Skeletal muscle tissue (tissue), 3 donors: ENCODE measurements at regions not wholly inside any gene's neighbourhood (a gene's known extent, or its start where the extent isn't known, plus 50 kb on each side); places are given as distances from the start of the nearest gene placed in this dataset.

Experiments
- H3K27ac ChIP-seq: one replicate; pipeline ENCODE4 v1.7.0; 2013; ENCODE audit warnings: mild to moderate bottlenecking, low read depth, low read length, inconsistent platforms
- H3K27me3 ChIP-seq, 3 donors: one replicate each; pipeline ENCODE4 v1.7.0; 2013; ENCODE audit warnings: low read length in 3 of 3; ENCODE audit not compliant: control insufficient read depth in 3 of 3, insufficient read depth in 3 of 3
- H3K36me3 ChIP-seq, 3 donors: one replicate each; pipeline ENCODE4 v1.7.0; 2013; ENCODE audit warnings: low read length in 3 of 3; ENCODE audit not compliant: control insufficient read depth in 3 of 3, insufficient read depth in 3 of 3
- H3K4me1 ChIP-seq, 3 donors: one replicate each; pipeline ENCODE4 v1.7.0; 2013; ENCODE audit warnings: low read length in 3 of 3, mild to moderate bottlenecking in 3 of 3; ENCODE audit not compliant: control insufficient read depth in 3 of 3, insufficient read depth in 3 of 3
- H3K4me3 ChIP-seq, 3 donors: one replicate each; pipeline ENCODE4 v1.7.0; 2013; ENCODE audit warnings: low read length in 3 of 3
- H3K9ac ChIP-seq, 3 donors: one replicate each; pipeline ENCODE4 v1.7.0; 2013; ENCODE audit warnings: low read length in 3 of 3, mild to moderate bottlenecking in 3 of 3, moderate library complexity in 2 of 3, low read depth in 1 of 3
- H3K9me3 ChIP-seq, 3 donors: one replicate each; pipeline ENCODE4 v1.7.0; 2013; ENCODE audit warnings: low read length in 3 of 3; ENCODE audit not compliant: control insufficient read depth in 3 of 3
- donor health status: Osteomylitis.

GRCh38 chr21:35333831-35334618, 284.9 kb upstream of the RUNX1 start:
- H3K9me3 ChIP-seq: no peaks in the 10 kb centered on the region
- H3K36me3 ChIP-seq: no peaks in the 10 kb centered on the region
- H3K27me3 ChIP-seq: no peaks in the 10 kb centered on the region
- H3K4me1 ChIP-seq: peaks cover 0 to 8% (median 0%) of the 10 kb centered on the region in 3 donors
- no peak overlapping the region for H3K27ac ChIP-seq
- no peak overlapping the region for H3K9ac ChIP-seq
- no peak overlapping the region for H3K4me3 ChIP-seq

DNA sequence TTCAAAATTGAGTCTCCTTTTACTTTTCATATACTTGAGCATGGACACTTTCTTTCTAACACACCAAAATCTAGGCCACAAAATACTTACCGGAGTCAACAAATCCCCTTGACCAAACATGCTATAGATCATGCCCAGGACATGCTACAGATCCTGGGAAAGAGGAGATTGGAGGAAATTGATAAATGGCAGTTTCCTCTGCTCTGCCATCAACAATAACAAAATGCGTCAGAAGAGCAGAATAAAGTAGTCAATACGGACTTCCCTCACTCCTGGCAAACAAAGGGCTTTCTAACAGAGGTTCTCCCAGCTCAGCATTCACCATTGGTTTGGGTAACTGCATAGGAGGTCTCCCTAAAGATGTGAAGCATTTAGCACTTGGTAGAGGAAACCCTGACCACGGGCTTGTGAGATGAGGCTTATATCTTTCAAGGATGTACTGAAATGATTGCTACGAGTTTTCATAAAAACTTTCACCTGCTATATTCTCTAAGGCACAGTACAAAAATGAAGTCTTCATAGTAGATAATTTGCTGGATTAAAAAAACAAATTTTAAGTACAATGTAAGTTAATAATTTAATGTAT, 283.8 kb upstream of the RUNX1 start:
- H3K4me1 ChIP-seq: peaks cover 0 to 8% (median 0%) of the 10 kb centered on the region in 3 donors
- no peaks in the 10 kb centered on the region for H3K9me3 ChIP-seq
- H3K27me3 ChIP-seq: no peaks in the 10 kb centered on the region
- no peaks in the 10 kb centered on the region for H3K36me3 ChIP-seq
- H3K27ac ChIP-seq: no peak overlapping the region
- H3K9ac ChIP-seq: no peak overlapping the region
- H3K4me3 ChIP-seq: no peak overlapping the region

DNA sequence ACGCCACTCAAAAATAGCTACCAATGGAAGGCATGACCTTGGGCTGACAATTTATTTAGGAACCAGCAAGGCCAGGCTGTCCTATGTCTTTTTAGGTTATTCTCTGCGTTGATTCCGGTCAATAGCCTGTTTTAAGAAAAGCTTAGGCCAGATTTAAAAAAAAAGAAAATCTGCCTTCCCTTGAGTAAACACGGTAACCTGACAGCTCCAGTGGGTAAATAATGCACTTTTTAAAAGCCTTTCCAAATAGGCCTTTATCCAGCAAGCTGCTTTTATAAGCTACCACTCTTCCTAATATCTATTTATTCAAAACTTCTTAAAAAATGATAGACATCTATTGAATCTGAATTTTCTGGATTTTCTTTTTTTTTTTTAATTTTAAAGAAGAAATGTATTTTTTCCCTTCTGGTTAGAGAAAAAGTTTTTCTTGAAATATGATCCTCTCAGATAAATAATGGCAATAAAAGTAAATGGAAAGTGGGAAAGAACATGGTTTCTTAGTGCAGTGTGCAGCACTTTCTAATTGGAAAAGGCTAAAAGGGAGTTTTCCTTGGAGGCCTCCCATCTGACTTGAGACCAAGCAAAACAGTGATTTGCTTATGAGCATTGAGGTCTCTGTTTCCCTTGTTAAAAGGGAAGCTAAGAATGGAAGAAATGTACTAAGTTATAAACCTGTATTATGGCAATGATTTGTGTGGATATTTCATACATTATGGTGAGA, 281.0 kb upstream of the RUNX1 start:
- H3K4me1 ChIP-seq: peaks cover 0 to 7% (median 0%) of the 10 kb centered on the region in 3 donors
- no peak overlapping the region for H3K27ac ChIP-seq
- H3K36me3 ChIP-seq: no peaks in the 10 kb centered on the region
- no peaks in the 10 kb centered on the region for H3K27me3 ChIP-seq
- no peaks in the 10 kb centered on the region for H3K9me3 ChIP-seq
- no peak overlapping the region for H3K9ac ChIP-seq
- no peak overlapping the region for H3K4me3 ChIP-seq

DNA sequence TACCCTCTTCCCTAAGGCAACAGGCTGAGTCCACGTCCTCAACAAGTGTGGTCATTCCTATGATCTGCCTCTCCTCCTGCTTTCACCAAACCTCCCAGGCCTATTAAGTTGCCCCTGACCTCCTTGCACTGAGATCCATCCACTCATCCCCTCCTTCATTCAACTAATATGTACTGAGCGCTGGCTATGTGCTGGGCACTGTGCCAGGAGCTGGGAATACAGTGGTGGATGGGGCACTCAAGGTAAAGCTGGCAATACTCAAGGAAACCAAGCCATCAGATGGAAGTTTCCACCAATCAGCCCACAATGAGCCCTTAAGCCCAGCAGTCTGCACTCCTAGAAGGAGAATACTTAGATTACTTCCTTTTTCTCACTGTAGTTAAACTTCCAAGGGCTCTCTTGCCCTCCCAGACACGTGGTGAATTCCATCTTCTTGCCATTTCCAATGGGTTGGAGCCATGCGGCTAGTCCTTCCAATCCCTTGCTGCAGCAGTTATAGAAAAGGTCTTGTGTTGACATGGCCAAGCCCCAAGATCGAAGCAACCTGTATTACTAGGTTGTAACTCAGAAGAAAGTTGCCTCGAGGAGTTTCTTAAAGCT, 279.9 kb upstream of the RUNX1 start:
- no peaks in the 10 kb centered on the region for H3K27me3 ChIP-seq
- H3K9ac ChIP-seq: no peak overlapping the region
- no peaks in the 10 kb centered on the region for H3K9me3 ChIP-seq
- H3K4me1 ChIP-seq: peaks cover 4 to 10% (median 6%) of the 10 kb centered on the region in 3 donors
- no peaks in the 10 kb centered on the region for H3K36me3 ChIP-seq
- no peak overlapping the region for H3K27ac ChIP-seq
- H3K4me3 ChIP-seq: no peak overlapping the region

DNA sequence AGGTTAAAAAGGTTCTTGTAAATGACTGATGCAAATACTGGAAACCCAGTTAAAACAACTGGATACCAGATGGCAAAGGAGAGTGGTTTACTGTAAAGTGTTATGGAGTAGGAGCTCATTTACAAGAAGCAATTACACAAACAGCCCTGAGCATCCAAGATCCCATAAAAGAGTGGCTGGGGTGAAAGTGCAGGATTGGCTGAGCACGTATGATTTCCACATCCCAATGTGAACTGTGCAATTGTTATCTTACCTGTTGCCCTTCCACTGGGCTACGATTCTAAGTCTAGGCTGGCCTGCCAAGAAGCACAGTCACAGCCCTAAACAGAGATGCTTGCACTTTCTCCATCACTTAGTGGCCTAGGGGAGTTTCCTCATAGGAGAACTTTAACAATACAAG, 277.6 kb upstream of the RUNX1 start:
- Histone ChIP-seq H3K9ac (no peak overlapping the region), H3K4me1 (peaks cover 4 to 9% (median 8%) of the 10 kb centered on the region in 3 donors), H3K4me3 (no peak overlapping the region), H3K27ac (no peak overlapping the region), H3K9me3 (no peaks in the 10 kb centered on the region), H3K36me3 (no peaks in the 10 kb centered on the region), H3K27me3 (no peaks in the 10 kb centered on the region)

- Histone ChIP-seq H3K27me3 (no peaks in the 10 kb centered on the region), H3K4me3 (no peak overlapping the region), H3K36me3 (no peaks in the 10 kb centered on the region), H3K9me3 (no peaks in the 10 kb centered on the region), H3K9ac (no peak overlapping the region), H3K27ac (no peak overlapping the region), H3K4me1 (peaks cover 4 to 9% (median 8%) of the 10 kb centered on the region in 3 donors)
Measured at GRCh38 chr21:35325953-35326352, 276.9 kb upstream of the RUNX1 start.

GRCh38 chr21:35324372-35325220, 275.5 kb upstream of the RUNX1 start:
- peaks cover 4 to 9% (median 8%) of the 10 kb centered on the region in 3 donors for H3K4me1 ChIP-seq
- no peak overlapping the region for H3K27ac ChIP-seq
- no peaks in the 10 kb centered on the region for H3K36me3 ChIP-seq
- H3K27me3 ChIP-seq: no peaks in the 10 kb centered on the region
- H3K4me3 ChIP-seq: no peak overlapping the region
- H3K9me3 ChIP-seq: no peaks in the 10 kb centered on the region
- no peak overlapping the region for H3K9ac ChIP-seq

GRCh38 chr21:35323947-35324346, 274.8 kb upstream of the RUNX1 start:
- no peak overlapping the region for H3K9ac ChIP-seq
- no peaks in the 10 kb centered on the region for H3K27me3 ChIP-seq
- no peaks in the 10 kb centered on the region for H3K9me3 ChIP-seq
- H3K27ac ChIP-seq: no peak overlapping the region
- H3K4me1 ChIP-seq: peaks cover 4 to 9% (median 8%) of the 10 kb centered on the region in 3 donors
- H3K36me3 ChIP-seq: no peaks in the 10 kb centered on the region
- H3K4me3 ChIP-seq: no peak overlapping the region

DNA sequence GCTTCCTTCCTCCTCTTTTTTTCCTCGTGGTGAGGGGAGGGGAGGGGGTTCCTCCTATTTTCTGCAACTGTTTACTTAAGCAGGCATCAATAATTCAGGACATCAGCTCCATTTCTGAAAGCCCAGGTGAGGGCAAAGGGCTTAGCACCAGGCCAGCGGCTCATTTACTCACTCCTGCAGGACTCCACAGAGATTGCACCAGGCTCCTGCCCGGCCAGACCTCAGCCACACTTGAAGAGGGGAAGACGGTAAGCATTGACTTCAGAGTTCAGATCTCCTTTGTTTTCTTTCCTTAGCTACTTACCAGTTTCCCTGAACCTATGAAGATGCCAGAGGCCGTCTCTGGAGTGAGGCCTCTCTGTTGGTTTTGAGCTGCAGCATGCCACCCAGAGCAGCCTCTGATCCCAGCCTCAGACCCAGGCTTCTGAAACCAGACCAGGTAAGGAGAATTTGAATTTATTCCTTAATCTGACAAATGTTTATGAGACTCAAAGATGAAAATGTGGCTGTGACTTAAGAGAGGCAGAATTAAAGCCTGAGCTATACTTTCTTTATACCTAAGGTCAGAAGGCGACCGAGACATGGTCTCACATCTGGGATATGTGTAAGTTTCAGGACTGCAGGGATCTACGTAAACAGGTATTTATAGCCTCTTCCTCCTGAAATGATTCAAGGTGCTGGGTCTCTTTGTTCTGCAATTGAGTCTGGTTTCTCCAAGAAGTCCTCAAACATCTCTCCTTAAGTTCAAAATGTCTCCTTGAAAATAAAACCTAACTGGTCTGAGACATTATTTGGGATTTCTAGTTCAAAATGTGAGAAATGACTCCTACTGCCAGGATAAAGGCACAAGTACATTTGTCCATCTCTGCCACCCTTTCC, 272.5 kb upstream of the RUNX1 start:
- Histone ChIP-seq H3K4me1 (peaks cover 4 to 9% (median 8%) of the 10 kb centered on the region in 3 donors), H3K27me3 (no peaks in the 10 kb centered on the region), H3K27ac (no peak overlapping the region), H3K9ac (no peak overlapping the region), H3K4me3 (no peak overlapping the region), H3K9me3 (no peaks in the 10 kb centered on the region), H3K36me3 (no peaks in the 10 kb centered on the region)
